KMS-11 (cell line): ENCODE measurements at regions not wholly inside any gene's neighbourhood (a gene's known extent, or its start where the extent isn't known, plus 50 kb on each side); places are given as distances from the start of the nearest gene placed in this dataset.

Source experiments
- H2AFZ ChIP-seq: fragments of 200-600 bp; sonication (generic); 2 replicates; pipeline ENCODE4 v1.6.1; 2016; ENCODE audit warnings: antibody characterized with exemption, mixed run types, low read depth
- H3K27ac ChIP-seq: fragments of 200-600 bp; sonication (generic); 2 replicates; pipeline ENCODE4 v1.6.1; 2016; ENCODE audit warnings: mild to moderate bottlenecking, mixed run types
- H3K27me3 ChIP-seq: fragments of 200-600 bp; sonication (generic); 2 replicates; pipeline ENCODE4 v1.6.1; 2017; ENCODE audit warnings: mild to moderate bottlenecking, low read depth, mixed run types, moderate library complexity; ENCODE audit not compliant: insufficient read depth
- H3K36me3 ChIP-seq: fragments of 200-600 bp; sonication (generic); 2 replicates; pipeline ENCODE4 v1.6.1; 2017; ENCODE audit warnings: mild to moderate bottlenecking, mixed run types; ENCODE audit not compliant: insufficient read depth
- H3K4me1 ChIP-seq: fragments of 200-600 bp; sonication (generic); 2 replicates; pipeline ENCODE4 v1.6.1; 2016; ENCODE audit warnings: mild to moderate bottlenecking, low read depth, mixed run types; ENCODE audit not compliant: poor library complexity, severe bottlenecking
- H3K4me2 ChIP-seq: fragments of 200-600 bp; sonication (generic); 2 replicates; pipeline ENCODE4 v1.7.0; 2016; ENCODE audit warnings: mild to moderate bottlenecking, mixed run types
- H3K4me3 ChIP-seq: fragments of 200-600 bp; sonication (generic); IDR thresholded peaks from 2 replicates; pipeline ENCODE4 v1.6.1; 2017; ENCODE audit warnings: low read depth, low read length, mixed read lengths; ENCODE audit not compliant: insufficient read depth
- H3K79me2 ChIP-seq: fragments of 200-600 bp; sonication (generic); 2 replicates; pipeline ENCODE4 v1.6.1; 2016; ENCODE audit warnings: low read depth, mixed run types; ENCODE audit not compliant: insufficient read depth
- H3K9ac ChIP-seq: fragments of 200-600 bp; sonication (generic); 2 replicates; pipeline ENCODE4 v1.6.1; 2016; ENCODE audit warnings: mild to moderate bottlenecking, mixed run types
- H4K20me1 ChIP-seq: fragments of 200-600 bp; sonication (generic); 2 replicates; pipeline ENCODE4 v1.6.1; 2016; ENCODE audit warnings: mild to moderate bottlenecking, mixed run types; ENCODE audit not compliant: insufficient read depth
- TF ChIP-seq, protein P1 (sequence below): fragments of 200-600 bp; sonication (generic); conservative IDR thresholded peaks from 2 replicates; pipeline ENCODE4 v1.6.1; 2017; ENCODE audit warnings: low read depth, mild to moderate bottlenecking, antibody characterized with exemption, low read length, moderate library complexity, mixed read lengths

DNA sequence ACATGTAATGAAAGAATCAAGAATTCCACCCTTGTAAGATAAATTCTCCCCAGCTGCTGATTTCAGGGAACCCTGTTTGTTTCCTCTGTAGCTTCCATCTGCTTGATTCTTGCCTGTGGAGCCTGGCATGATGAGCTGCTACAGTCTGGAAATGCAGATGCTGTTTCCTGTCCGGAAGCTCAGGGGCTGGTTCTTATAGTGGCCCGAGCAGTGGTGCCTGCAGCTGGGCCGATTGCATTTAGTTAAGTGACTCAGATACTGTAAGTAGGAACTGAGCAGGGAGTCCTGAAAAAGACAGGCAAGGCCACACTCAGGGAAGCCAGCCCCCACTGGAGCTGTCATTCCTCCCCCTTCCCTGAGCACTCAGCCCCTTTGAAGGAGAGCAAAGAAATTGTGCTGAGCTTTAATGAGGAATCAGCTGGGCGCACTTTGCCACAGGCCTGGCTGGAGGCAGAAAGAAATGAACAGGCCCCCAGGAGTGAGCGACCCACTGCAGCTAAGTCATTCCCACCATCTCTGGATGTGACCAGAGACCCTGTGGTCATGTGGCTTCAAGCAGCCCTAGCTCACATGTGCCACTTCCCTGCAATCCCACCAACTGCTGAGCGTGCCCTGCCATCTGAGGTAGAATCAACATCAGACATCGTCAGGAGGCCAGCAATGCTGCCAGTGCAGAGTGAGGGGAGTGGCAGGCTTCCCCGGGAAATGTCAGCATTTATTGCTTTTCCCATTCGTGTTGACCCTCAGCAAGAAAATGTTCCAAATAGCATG is 206.0 kb upstream of the WWC1 start:
- H2AFZ ChIP-seq: no peak overlapping the region
- TF ChIP-seq, protein P1, sequence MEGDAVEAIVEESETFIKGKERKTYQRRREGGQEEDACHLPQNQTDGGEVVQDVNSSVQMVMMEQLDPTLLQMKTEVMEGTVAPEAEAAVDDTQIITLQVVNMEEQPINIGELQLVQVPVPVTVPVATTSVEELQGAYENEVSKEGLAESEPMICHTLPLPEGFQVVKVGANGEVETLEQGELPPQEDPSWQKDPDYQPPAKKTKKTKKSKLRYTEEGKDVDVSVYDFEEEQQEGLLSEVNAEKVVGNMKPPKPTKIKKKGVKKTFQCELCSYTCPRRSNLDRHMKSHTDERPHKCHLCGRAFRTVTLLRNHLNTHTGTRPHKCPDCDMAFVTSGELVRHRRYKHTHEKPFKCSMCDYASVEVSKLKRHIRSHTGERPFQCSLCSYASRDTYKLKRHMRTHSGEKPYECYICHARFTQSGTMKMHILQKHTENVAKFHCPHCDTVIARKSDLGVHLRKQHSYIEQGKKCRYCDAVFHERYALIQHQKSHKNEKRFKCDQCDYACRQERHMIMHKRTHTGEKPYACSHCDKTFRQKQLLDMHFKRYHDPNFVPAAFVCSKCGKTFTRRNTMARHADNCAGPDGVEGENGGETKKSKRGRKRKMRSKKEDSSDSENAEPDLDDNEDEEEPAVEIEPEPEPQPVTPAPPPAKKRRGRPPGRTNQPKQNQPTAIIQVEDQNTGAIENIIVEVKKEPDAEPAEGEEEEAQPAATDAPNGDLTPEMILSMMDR: no peak
- H3K9ac ChIP-seq: no peak overlapping the region
- no peak overlapping the region for H3K27ac ChIP-seq
- H4K20me1 ChIP-seq: no peaks in the 10 kb centered on the region
- no peaks in the 10 kb centered on the region for H3K4me1 ChIP-seq
- H3K79me2 ChIP-seq: no peaks in the 10 kb centered on the region
- no peaks in the 10 kb centered on the region for H3K27me3 ChIP-seq
- no peak overlapping the region for H3K4me3 ChIP-seq
- H3K36me3 ChIP-seq: no peaks in the 10 kb centered on the region
- no peak overlapping the region for H3K4me2 ChIP-seq

DNA sequence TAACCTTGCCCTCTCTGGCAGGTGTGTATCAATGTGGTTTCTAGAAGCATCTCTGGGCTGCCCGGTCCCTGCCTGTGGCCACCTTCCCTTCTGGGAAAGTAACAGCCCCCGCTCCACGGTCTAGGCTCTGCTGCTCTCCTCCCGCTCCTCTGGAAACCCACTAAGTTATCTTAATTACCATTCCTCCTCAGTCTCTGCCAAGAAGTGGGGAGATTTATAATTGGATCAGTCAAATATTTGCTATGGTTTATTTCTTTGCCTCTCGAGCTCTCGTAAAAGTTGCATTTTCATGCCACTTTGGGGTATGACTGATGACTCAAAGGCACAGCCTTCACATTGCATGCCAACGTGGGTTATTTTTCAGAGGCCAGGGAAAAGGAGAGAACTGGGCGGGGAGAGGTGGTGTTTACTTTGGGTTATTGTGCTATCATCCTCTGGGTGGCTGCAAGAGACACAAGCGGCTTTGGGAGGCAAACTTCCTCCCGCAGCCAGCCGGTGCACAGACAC is 205.3 kb upstream of the WWC1 start:
- no peaks in the 10 kb centered on the region for H3K4me1 ChIP-seq
- no peaks in the 10 kb centered on the region for H3K27me3 ChIP-seq
- H2AFZ ChIP-seq: no peak overlapping the region
- H3K36me3 ChIP-seq: no peaks in the 10 kb centered on the region
- no peak overlapping the region for H3K4me3 ChIP-seq
- TF ChIP-seq, protein P1: no peak
- no peak overlapping the region for H3K4me2 ChIP-seq
- no peak overlapping the region for H3K27ac ChIP-seq
- H3K9ac ChIP-seq: no peak overlapping the region
- no peaks in the 10 kb centered on the region for H3K79me2 ChIP-seq
- no peaks in the 10 kb centered on the region for H4K20me1 ChIP-seq

DNA sequence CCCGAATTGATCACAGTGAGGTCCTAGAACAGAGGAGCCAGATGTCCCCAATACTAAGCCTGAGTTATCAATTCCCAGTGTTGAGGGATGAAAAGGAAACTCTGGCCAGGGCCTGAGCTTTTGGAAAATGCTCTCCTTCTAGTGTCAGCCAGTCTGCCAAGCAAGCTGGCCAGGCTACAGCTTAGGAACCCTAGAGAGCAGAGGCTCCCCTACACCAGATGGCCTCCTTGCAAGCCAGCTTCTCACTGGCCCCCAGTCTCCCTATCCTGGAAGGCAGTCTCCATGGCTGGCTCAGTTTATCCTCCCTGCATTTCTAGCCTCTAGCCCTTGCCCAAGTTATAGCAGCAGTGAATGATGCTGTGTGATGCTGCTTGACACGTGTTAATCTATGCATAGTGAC is 204.7 kb upstream of the WWC1 start:
- Histone ChIP-seq H3K36me3 (no peaks in the 10 kb centered on the region), H3K4me1 (no peaks in the 10 kb centered on the region), H3K4me3 (no peak overlapping the region), H3K79me2 (no peaks in the 10 kb centered on the region), H2AFZ (no peak overlapping the region), H4K20me1 (no peaks in the 10 kb centered on the region), H3K4me2 (no peak overlapping the region), H3K9ac (no peak overlapping the region), H3K27me3 (no peaks in the 10 kb centered on the region), H3K27ac (no peak overlapping the region)
- TF ChIP-seq, protein P1: no peak

GRCh38 chr5:168088410-168089173 is 202.9 kb upstream of the WWC1 start:
- Histone ChIP-seq H3K79me2 (no peaks in the 10 kb centered on the region), H3K27ac (no peak overlapping the region), H3K4me3 (no peak overlapping the region), H3K4me1 (no peaks in the 10 kb centered on the region), H4K20me1 (no peaks in the 10 kb centered on the region), H3K36me3 (no peaks in the 10 kb centered on the region), H2AFZ (no peak overlapping the region), H3K4me2 (no peak overlapping the region), H3K9ac (no peak overlapping the region), H3K27me3 (no peaks in the 10 kb centered on the region)
- TF ChIP-seq, protein P1: no peak
